Ishikawa (cell line): ENCODE measurements at regions not wholly inside any gene's neighbourhood (a gene's known extent, or its start where the extent isn't known, plus 50 kb on each side); places are given as distances from the start of the nearest gene placed in this dataset.

ENCODE experiments used
- CEBPB ChIP-seq: IDR thresholded peaks from 2 replicates; pipeline ENCODE4 v1.6.1; 2012
- CREB1 ChIP-seq: IDR thresholded peaks from 2 replicates; pipeline ENCODE4 v1.6.1; 2012; ENCODE audit warnings: low read depth
- EGR1 ChIP-seq: IDR thresholded peaks from 2 replicates; pipeline ENCODE4 v1.6.1; 2012
- EP300 ChIP-seq: IDR thresholded peaks from 2 replicates; pipeline ENCODE4 v1.6.1; 2012; ENCODE audit warnings: borderline replicate concordance
- FOXM1 ChIP-seq: IDR thresholded peaks from 2 replicates; pipeline ENCODE4 v1.6.1; 2012; ENCODE audit warnings: low read depth, borderline replicate concordance
- NFIC ChIP-seq: IDR thresholded peaks from 2 replicates; pipeline ENCODE4 v1.6.1; 2012
- RAD21 ChIP-seq: IDR thresholded peaks from 2 replicates; pipeline ENCODE4 v1.6.1; 2012; ENCODE audit warnings: low read depth
- TAF1 ChIP-seq: IDR thresholded peaks from 2 replicates; pipeline ENCODE4 v1.6.1; 2012; ENCODE audit warnings: low read depth, mild to moderate bottlenecking
- TCF12 ChIP-seq: IDR thresholded peaks from 2 replicates; pipeline ENCODE4 v1.6.1; 2012; ENCODE audit warnings: low read depth
- TEAD4 ChIP-seq: IDR thresholded peaks from 2 replicates; pipeline ENCODE4 v1.6.1; 2012
- YY1 ChIP-seq: IDR thresholded peaks from 2 replicates; pipeline ENCODE4 v1.6.1; 2012; ENCODE audit warnings: low read depth
- ZBTB7A ChIP-seq: IDR thresholded peaks from 2 replicates; pipeline ENCODE4 v1.6.1; 2012; ENCODE audit warnings: low read depth
- TF ChIP-seq, protein P1 (sequence below): IDR thresholded peaks from 2 replicates; pipeline ENCODE4 v1.6.1; 2012
- TF ChIP-seq, protein P2 (sequence below): IDR thresholded peaks from 2 replicates; pipeline ENCODE4 v1.6.1; 2012; ENCODE audit warnings: low read depth, mild to moderate bottlenecking
- TF ChIP-seq, protein P3 (sequence below): IDR thresholded peaks from 2 replicates; pipeline ENCODE4 v1.6.1; 2012

DNA sequence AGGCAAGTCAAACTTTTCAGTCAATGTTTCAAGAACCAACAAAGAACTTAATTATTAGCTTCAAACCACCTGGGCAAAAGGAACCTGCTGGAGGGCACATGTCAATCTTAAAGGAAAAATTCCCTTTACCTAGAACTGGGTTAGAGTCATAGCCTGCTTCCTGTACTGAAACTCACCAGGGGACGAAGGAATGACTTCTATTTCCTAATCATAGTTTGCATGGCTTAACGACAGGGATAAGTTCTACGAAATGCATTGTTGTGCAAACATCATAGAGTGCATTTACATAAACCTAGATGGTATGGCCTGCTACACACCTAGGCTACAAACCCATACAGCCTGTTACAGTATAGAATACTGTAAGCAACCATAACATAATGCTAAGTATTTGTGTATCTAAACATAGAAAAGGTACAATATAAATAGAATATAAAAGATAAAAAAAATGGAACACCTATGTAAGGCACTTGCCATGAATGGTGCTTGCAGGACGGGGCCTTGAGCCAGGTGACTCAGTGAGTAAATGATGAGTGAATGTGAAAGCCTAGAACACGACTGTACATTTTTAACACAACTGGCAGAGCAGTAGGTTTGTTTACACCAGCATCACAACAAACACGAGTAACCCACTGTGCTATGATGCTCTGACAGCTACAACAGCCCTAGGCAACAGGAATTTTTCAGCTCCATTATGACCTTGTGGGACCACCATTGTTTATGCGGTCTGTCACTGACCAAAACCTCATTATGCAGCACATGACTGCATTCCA is 234.9 kb upstream of the CAND1 start:
- TF ChIP-seq ZBTB7A = no peak
- TF ChIP-seq NFIC = 0 out of 2 replicates have a peak, but pooled peaks have one; percentile 9

DNA sequence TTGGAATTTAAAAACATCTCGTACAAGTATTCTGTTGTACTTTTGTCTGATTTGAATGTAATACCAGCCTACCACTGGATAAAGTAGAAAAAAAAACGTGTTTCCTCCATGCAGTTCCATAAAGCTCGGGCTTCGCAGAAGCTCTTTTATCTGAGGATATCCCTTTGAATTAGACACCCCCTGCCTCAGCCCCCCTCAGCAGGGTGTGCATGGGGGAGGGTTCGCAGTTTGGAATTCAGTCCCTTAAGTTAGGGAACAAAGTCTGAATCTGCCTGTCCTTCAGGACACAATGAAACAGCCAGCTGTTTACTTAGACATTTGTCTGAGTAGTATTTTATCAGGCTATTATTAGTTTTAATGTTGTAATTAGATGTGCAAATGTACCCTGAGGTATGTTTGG is 234.0 kb upstream of the CAND1 start:
- TF ChIP-seq, protein P1, sequence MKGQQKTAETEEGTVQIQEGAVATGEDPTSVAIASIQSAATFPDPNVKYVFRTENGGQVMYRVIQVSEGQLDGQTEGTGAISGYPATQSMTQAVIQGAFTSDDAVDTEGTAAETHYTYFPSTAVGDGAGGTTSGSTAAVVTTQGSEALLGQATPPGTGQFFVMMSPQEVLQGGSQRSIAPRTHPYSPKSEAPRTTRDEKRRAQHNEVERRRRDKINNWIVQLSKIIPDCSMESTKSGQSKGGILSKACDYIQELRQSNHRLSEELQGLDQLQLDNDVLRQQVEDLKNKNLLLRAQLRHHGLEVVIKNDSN = no peak
- TF ChIP-seq RAD21 = no peak
- TF ChIP-seq TCF12 = no peak
- TF ChIP-seq CEBPB = no peak
- TF ChIP-seq EGR1 = no peak
- TF ChIP-seq TEAD4 = no peak
- TF ChIP-seq, protein P2, sequence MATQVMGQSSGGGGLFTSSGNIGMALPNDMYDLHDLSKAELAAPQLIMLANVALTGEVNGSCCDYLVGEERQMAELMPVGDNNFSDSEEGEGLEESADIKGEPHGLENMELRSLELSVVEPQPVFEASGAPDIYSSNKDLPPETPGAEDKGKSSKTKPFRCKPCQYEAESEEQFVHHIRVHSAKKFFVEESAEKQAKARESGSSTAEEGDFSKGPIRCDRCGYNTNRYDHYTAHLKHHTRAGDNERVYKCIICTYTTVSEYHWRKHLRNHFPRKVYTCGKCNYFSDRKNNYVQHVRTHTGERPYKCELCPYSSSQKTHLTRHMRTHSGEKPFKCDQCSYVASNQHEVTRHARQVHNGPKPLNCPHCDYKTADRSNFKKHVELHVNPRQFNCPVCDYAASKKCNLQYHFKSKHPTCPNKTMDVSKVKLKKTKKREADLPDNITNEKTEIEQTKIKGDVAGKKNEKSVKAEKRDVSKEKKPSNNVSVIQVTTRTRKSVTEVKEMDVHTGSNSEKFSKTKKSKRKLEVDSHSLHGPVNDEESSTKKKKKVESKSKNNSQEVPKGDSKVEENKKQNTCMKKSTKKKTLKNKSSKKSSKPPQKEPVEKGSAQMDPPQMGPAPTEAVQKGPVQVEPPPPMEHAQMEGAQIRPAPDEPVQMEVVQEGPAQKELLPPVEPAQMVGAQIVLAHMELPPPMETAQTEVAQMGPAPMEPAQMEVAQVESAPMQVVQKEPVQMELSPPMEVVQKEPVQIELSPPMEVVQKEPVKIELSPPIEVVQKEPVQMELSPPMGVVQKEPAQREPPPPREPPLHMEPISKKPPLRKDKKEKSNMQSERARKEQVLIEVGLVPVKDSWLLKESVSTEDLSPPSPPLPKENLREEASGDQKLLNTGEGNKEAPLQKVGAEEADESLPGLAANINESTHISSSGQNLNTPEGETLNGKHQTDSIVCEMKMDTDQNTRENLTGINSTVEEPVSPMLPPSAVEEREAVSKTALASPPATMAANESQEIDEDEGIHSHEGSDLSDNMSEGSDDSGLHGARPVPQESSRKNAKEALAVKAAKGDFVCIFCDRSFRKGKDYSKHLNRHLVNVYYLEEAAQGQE = no peak
- TF ChIP-seq EP300 = no peak
- TF ChIP-seq FOXM1 = no peak

DNA sequence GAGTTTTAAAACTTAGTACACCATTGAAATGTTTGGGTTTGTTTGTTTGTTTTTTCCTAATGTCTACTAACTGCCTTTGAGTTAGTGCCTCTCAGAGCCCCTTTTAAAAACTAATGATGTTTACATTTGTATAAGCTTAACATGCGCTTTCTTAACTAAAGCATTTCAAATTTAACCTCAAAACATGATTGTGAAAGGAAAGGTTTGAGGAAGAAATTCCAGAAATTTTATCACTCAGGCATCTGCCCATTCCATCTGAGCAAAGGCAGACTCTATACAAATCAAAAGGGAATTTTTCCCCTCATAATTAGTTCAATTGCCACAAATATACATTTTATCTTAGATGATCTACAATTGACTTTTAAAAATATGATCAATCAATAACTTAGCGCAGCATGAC is 230.7 kb upstream of the CAND1 start:
- no peak for TF ChIP-seq RAD21
- no peak for TF ChIP-seq NFIC

DNA sequence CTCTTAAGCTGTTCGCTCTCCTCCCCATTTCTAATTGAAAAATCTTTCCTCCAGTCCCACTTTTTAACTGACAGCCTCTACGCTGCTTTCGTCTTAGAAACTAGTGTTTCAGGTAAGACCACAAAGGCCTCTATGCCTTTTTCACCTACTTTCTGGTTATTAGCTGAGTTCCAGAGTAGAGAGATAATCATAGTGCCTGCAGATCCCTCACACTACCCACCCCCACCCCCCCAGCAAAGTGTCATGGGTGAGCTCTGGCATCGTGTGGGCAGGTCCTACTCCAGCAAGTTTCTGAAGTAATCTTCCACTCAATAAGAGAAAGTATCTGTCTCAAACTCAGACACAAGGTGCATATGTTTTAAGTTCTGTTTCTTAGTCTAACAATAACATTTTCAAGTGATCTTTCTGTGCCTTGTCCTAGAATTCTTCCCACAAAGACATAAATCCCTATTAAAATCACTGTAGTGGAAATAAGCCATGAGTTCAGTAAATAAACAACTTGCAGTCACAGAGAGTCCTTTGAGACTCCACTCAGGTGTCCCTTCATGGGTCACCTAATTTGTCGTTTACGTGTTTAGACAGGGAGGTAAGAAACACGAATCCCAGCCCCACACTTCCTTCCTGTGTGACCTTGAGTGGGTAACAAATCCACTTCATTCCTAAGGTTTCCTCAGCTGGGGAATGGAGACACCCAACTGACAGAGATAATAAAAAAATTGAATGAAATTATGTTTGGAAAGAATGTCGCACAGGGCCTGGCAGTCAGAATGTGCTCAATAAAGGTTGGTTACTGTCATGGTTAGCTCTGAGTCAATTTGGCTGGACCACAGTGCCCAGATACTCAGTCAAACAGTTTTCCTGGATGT is 228.9 kb upstream of the CAND1 start:
- TF ChIP-seq, protein P2 = no peak
- TF ChIP-seq EP300 = no peak
- TF ChIP-seq YY1 = no peak
- no peak for TF ChIP-seq TCF12
- TF ChIP-seq, protein P3, sequence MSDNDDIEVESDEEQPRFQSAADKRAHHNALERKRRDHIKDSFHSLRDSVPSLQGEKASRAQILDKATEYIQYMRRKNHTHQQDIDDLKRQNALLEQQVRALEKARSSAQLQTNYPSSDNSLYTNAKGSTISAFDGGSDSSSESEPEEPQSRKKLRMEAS = no peak
- no peak for TF ChIP-seq RAD21
- TF ChIP-seq CREB1 = no peak
- no peak for TF ChIP-seq ZBTB7A
- no peak for TF ChIP-seq FOXM1
- no peak for TF ChIP-seq TAF1
- TF ChIP-seq NFIC = no peak
- no peak for TF ChIP-seq EGR1
- TF ChIP-seq, protein P1 = no peak
- TF ChIP-seq CEBPB = no peak
- TF ChIP-seq TEAD4 = no peak

DNA sequence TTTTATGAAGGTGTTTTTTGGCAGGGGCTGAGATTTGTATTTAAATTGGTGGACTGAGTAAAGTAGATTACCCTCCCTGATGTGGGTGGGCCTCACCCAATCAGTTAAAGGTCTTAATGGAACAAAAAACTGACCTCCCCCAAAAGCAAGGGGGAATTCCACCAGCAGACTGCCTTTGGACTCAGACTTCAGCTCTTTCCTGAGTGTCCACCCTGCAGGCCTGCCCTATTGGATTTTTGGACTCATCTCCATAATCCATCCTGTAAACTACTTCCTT is 228.4 kb upstream of the CAND1 start:
- no peak for TF ChIP-seq TAF1
- TF ChIP-seq CEBPB = no peak
- TF ChIP-seq NFIC = no peak
- TF ChIP-seq TCF12 = no peak
- no peak for TF ChIP-seq TEAD4
- TF ChIP-seq, protein P3 = no peak

DNA sequence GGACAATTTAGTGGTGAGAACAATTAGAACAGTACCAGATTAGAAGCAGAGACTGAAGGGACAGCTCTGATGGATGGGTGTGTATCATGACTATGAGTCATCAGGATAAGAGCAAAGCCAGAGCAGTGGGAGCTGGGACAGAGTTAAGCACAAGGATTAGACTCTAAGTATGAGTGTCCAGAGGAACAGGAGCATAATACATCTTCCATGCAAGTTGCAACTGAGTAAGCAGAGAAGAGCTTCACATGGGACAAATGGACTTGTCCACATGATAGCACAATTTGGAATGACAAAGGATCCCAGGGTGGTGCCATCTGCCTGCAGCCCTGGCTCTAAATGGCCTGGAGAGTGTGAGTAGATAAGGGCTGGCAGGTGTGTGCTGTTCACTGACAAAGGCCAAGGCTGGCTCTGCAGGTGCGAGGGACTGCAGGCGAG is 226.4 kb upstream of the CAND1 start:
- TF ChIP-seq CEBPB (no peak), EGR1 (no peak), ZBTB7A (no peak)
- TF ChIP-seq, protein P2 = no peak
